Trophoblast cell (in vitro differentiated cells and primary cell): ENCODE measurements at regions not wholly inside any gene's neighbourhood (a gene's known extent, or its start where the extent isn't known, plus 50 kb on each side); places are given as distances from the start of the nearest gene placed in this dataset.

Source experiments
- DNase-seq, 2 donors: peaks; one replicate each; pipeline ENCODE4 v3.0.0-alpha.2; 2016
- H2AFZ ChIP-seq: 2 replicates; pipeline ENCODE4 v1.6.1; 2013; ENCODE audit warnings: low read length, moderate library complexity, mild to moderate bottlenecking; ENCODE audit not compliant: insufficient read depth, poor library complexity
- H2AK5ac ChIP-seq: 2 replicates; pipeline ENCODE4 v1.6.1; 2013; ENCODE audit warnings: mild to moderate bottlenecking, low read length
- H2BK120ac ChIP-seq: 2 replicates; pipeline ENCODE4 v1.6.1; 2013; ENCODE audit warnings: low read length, mild to moderate bottlenecking, moderate library complexity; ENCODE audit not compliant: insufficient read depth, poor library complexity
- H2BK12ac ChIP-seq: 2 replicates; pipeline ENCODE4 v1.6.1; 2013; ENCODE audit warnings: mild to moderate bottlenecking, low read length, moderate library complexity
- H2BK5ac ChIP-seq: 2 replicates; pipeline ENCODE4 v1.6.1; 2013; ENCODE audit warnings: low read length, low read depth, moderate library complexity, mild to moderate bottlenecking; ENCODE audit not compliant: poor library complexity
- H3K14ac ChIP-seq: 2 replicates; pipeline ENCODE4 v1.6.1; 2013; ENCODE audit warnings: mild to moderate bottlenecking, low read length
- H3K18ac ChIP-seq: 2 replicates; pipeline ENCODE4 v1.6.1; 2013; ENCODE audit warnings: mild to moderate bottlenecking, low read length
- H3K23ac ChIP-seq: 2 replicates; pipeline ENCODE4 v1.6.1; 2013; ENCODE audit warnings: low read length
- H3K27ac ChIP-seq: 2 replicates; pipeline ENCODE4 v1.5.1; 2013; ENCODE audit warnings: low read depth, mild to moderate bottlenecking, inconsistent platforms, low read length, moderate library complexity
- H3K27me3 ChIP-seq: 2 replicates; pipeline ENCODE4 v1.6.1; 2013; ENCODE audit warnings: inconsistent platforms, mild to moderate bottlenecking, low read length, moderate library complexity; ENCODE audit not compliant: insufficient read depth
- H3K36me3 ChIP-seq, 2 experiments: 1 replicate in 1 of 2; 2 replicates in 1 of 2; pipeline ENCODE4 v1.6.1; 2013; ENCODE audit warnings: low read length in 2 of 2, mild to moderate bottlenecking in 2 of 2, moderate library complexity in 1 of 2; ENCODE audit not compliant: insufficient read depth in 2 of 2, control insufficient read depth in 1 of 2
- H3K4ac ChIP-seq: 2 replicates; pipeline ENCODE4 v1.6.1; 2013; ENCODE audit warnings: low read depth, mild to moderate bottlenecking, low read length, moderate library complexity
- H3K4me1 ChIP-seq, 2 experiments: 1 replicate in 1 of 2; 2 replicates in 1 of 2; pipeline ENCODE4 v1.6.1; 2013; ENCODE audit warnings: low read length in 2 of 2, mild to moderate bottlenecking in 2 of 2, moderate library complexity in 1 of 2; ENCODE audit not compliant: insufficient read depth in 2 of 2, control insufficient read depth in 1 of 2
- H3K4me2 ChIP-seq: 2 replicates; pipeline ENCODE4 v1.6.1; 2013; ENCODE audit warnings: inconsistent platforms, mild to moderate bottlenecking, low read length, moderate library complexity
- H3K4me3 ChIP-seq: 2 replicates; pipeline ENCODE4 v1.5.1; 2013; ENCODE audit warnings: mild to moderate bottlenecking, low read depth, low read length, inconsistent platforms
- H3K79me1 ChIP-seq: one replicate; pipeline ENCODE4 v1.6.1; 2013; ENCODE audit warnings: low read length
- H3K79me2 ChIP-seq: 2 replicates; pipeline ENCODE4 v1.6.1; 2013; ENCODE audit warnings: low read length, mild to moderate bottlenecking; ENCODE audit not compliant: control insufficient read depth, insufficient read depth, poor library complexity
- H3K9ac ChIP-seq: 2 replicates; pipeline ENCODE4 v1.6.1; 2013; ENCODE audit warnings: mild to moderate bottlenecking, low read length
- H3K9me3 ChIP-seq: 2 replicates; pipeline ENCODE4 v1.6.1; 2013; ENCODE audit warnings: low read depth, mild to moderate bottlenecking, control low read depth, inconsistent platforms, low read length; ENCODE audit not compliant: insufficient read depth
- H4K12ac ChIP-seq: 2 replicates; pipeline ENCODE4 v1.6.1; 2013; ENCODE audit warnings: low read depth, mild to moderate bottlenecking, low read length, moderate library complexity
- H4K8ac ChIP-seq: 2 replicates; pipeline ENCODE4 v1.6.1; 2013; ENCODE audit warnings: low read depth, mild to moderate bottlenecking, low read length, moderate library complexity
- H4K91ac ChIP-seq: one replicate; pipeline ENCODE4 v1.6.1; 2013; ENCODE audit warnings: low read depth, mild to moderate bottlenecking, low read length, moderate library complexity
- WGBS: extraction: QIAGEN DNeasy Blood & Tissue Kit; methylation state at CpG from one replicate; pipeline ENCODE4 v1.1.7; 2013; ENCODE audit warnings: missing lambda C conversion rate; ENCODE audit not compliant: insufficient read length, insufficient coverage; ENCODE audit errors: extremely low coverage; 5-methylcytosine and 5-hydroxymethylcytosine counted together

DNA sequence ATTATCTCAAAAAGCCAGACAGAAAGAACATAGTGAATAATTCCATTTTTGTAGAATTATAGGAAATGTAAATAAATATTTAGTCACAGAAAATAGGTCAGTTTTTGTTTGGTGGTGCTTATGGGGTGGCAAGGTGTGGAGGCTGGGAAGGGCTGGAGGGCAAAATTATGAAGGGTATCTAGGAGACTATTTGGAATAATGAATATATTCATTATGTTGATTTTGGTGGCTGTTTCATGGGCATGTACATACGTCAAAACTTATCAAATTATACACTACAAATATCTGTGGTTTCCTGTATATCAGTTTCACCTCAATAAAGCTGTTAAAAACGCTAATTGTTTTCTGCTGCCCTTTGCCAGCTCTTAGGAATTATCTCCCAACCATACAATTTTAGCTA is 298.7 kb upstream of the GOLIM4 start:
- no peak for DNase-seq
- no peak overlapping the region for H3K23ac ChIP-seq
- no CpG with 5 or more reads among the region's 2 CpGs for WGBS
- H4K91ac ChIP-seq, result no peak overlapping the region
- no peak overlapping the region for H4K8ac ChIP-seq
- no peak overlapping the region for H3K4me2 ChIP-seq
- H2AK5ac ChIP-seq, result no peak overlapping the region
- H2AFZ ChIP-seq, result no peak overlapping the region
- no peak overlapping the region for H3K18ac ChIP-seq
- H2BK5ac ChIP-seq, result no peak overlapping the region
- H3K4ac ChIP-seq, result no peak overlapping the region
- no peak overlapping the region for H3K14ac ChIP-seq
- no peak overlapping the region for H2BK12ac ChIP-seq
- H3K36me3 ChIP-seq, result no peaks in the 10 kb centered on the region
- no peak overlapping the region for H2BK120ac ChIP-seq
- H3K79me2 ChIP-seq, result no peaks in the 10 kb centered on the region
- H3K9me3 ChIP-seq, result no peaks in the 10 kb centered on the region
- H3K4me1 ChIP-seq, result no peaks in the 10 kb centered on the region
- H4K12ac ChIP-seq, result no peak overlapping the region
- H3K27ac ChIP-seq, result no peak overlapping the region
- H3K79me1 ChIP-seq, result no peaks in the 10 kb centered on the region
- no peak overlapping the region for H3K9ac ChIP-seq
- no peak overlapping the region for H3K4me3 ChIP-seq
- H3K27me3 ChIP-seq, result no peaks in the 10 kb centered on the region

DNA sequence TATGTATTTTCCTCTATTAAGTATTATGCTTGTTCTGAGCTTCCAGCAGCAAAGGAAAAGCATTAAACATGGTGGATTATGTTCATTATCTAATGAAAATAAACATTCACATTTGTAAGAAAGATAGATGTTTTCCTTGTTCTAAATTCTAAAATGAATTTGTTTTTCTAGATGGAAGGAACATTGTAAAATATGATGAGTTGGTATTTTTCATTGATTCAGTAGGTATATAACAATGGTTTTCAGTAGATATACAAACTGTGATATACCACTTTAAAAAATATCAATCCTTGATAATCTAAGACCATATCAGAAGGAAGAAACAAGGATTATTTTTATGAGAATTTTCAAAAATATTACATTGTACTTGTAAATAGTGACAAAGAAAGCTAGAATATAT is 290.6 kb upstream of the GOLIM4 start:
- Histone ChIP-seq H3K79me1 (no peaks in the 10 kb centered on the region), H3K36me3 (no peaks in the 10 kb centered on the region), H2AFZ (no peak overlapping the region), H3K27ac (no peak overlapping the region), H3K4me1 (no peaks in the 10 kb centered on the region), H3K27me3 (no peaks in the 10 kb centered on the region), H4K8ac (no peak overlapping the region), H3K14ac (no peak overlapping the region), H3K23ac (no peak overlapping the region), H3K18ac (no peak overlapping the region), H2BK12ac (no peak overlapping the region), H4K12ac (no peak overlapping the region), H3K4me2 (no peak overlapping the region), H2BK120ac (no peak overlapping the region), H2AK5ac (no peak overlapping the region), H3K9ac (no peak overlapping the region), H3K4me3 (no peak overlapping the region), H4K91ac (no peak overlapping the region), H3K9me3 (no peaks in the 10 kb centered on the region), H3K79me2 (no peaks in the 10 kb centered on the region), H2BK5ac (no peak overlapping the region), H3K4ac (no peak overlapping the region)
- no peak for DNase-seq

DNA sequence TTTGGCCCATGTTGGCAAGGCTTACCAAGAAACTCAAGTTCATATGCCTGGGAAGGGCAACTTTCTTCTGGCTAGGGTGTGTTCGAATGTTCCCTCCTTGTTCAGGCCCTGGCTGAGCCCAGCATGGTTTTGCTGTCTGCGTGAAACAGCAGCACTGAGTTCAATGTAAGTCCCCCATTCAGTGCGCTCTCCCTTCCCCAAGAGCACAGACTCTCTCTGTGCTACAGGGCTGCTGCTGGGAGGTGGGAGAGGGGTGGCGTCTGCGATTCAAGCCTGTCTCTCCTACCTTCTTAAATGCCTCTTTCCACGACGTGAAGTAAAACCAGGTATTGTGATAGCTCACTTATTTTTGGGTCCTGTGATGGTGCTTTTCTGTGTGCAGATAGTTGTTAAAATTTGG is 289.3 kb upstream of the GOLIM4 start:
- H3K23ac ChIP-seq, result no peak overlapping the region
- H2BK5ac ChIP-seq, result no peak overlapping the region
- H3K36me3 ChIP-seq, result no peaks in the 10 kb centered on the region
- H3K4me2 ChIP-seq, result no peak overlapping the region
- no peaks in the 10 kb centered on the region for H3K4me1 ChIP-seq
- no peak overlapping the region for H4K91ac ChIP-seq
- no peak for DNase-seq
- no peak overlapping the region for H3K18ac ChIP-seq
- no peaks in the 10 kb centered on the region for H3K27me3 ChIP-seq
- H3K9me3 ChIP-seq, result no peaks in the 10 kb centered on the region
- H2AK5ac ChIP-seq, result no peak overlapping the region
- H2BK120ac ChIP-seq, result no peak overlapping the region
- H2BK12ac ChIP-seq, result no peak overlapping the region
- H3K79me1 ChIP-seq, result no peaks in the 10 kb centered on the region
- no CpG with 5 or more reads among the region's 7 CpGs for WGBS
- no peak overlapping the region for H2AFZ ChIP-seq
- no peak overlapping the region for H4K12ac ChIP-seq
- no peak overlapping the region for H3K27ac ChIP-seq
- H3K4me3 ChIP-seq, result no peak overlapping the region
- peak overlapping the region; percentile 38 for H4K8ac ChIP-seq
- no peaks in the 10 kb centered on the region for H3K79me2 ChIP-seq
- no peak overlapping the region for H3K9ac ChIP-seq
- no peak overlapping the region for H3K4ac ChIP-seq
- H3K14ac ChIP-seq, result no peak overlapping the region

- H2AFZ ChIP-seq, result no peak overlapping the region
- no peaks in the 10 kb centered on the region for H3K9me3 ChIP-seq
- no peak overlapping the region for H3K4me3 ChIP-seq
- H3K4ac ChIP-seq, result no peak overlapping the region
- no peak overlapping the region for H3K4me2 ChIP-seq
- WGBS, result no CpG with 5 or more reads among the region's 2 CpGs
- H4K12ac ChIP-seq, result no peak overlapping the region
- no peak overlapping the region for H3K14ac ChIP-seq
- H4K8ac ChIP-seq, result no peak overlapping the region
- H3K18ac ChIP-seq, result no peak overlapping the region
- no peaks in the 10 kb centered on the region for H3K79me2 ChIP-seq
- H3K36me3 ChIP-seq, result no peaks in the 10 kb centered on the region
- no peak overlapping the region for H2BK5ac ChIP-seq
- no peak for DNase-seq
- no peaks in the 10 kb centered on the region for H3K79me1 ChIP-seq
- H2BK12ac ChIP-seq, result no peak overlapping the region
- no peak overlapping the region for H2AK5ac ChIP-seq
- no peak overlapping the region for H4K91ac ChIP-seq
- no peak overlapping the region for H3K9ac ChIP-seq
- no peak overlapping the region for H3K23ac ChIP-seq
- H3K4me1 ChIP-seq, result no peaks in the 10 kb centered on the region
- H3K27ac ChIP-seq, result no peak overlapping the region
- no peaks in the 10 kb centered on the region for H3K27me3 ChIP-seq
- no peak overlapping the region for H2BK120ac ChIP-seq
Measured at GRCh38 chr3:168383573-168383972, 287.8 kb upstream of the GOLIM4 start.

- H4K12ac ChIP-seq, result no peak overlapping the region
- H3K4me1 ChIP-seq, result no peaks in the 10 kb centered on the region
- no peak overlapping the region for H3K23ac ChIP-seq
- H3K36me3 ChIP-seq, result no peaks in the 10 kb centered on the region
- no peak for DNase-seq
- no peak overlapping the region for H2BK5ac ChIP-seq
- no peak overlapping the region for H3K9ac ChIP-seq
- H3K79me2 ChIP-seq, result no peaks in the 10 kb centered on the region
- H3K9me3 ChIP-seq, result no peaks in the 10 kb centered on the region
- no peaks in the 10 kb centered on the region for H3K27me3 ChIP-seq
- no peak overlapping the region for H2BK12ac ChIP-seq
- no peaks in the 10 kb centered on the region for H3K79me1 ChIP-seq
- no peak overlapping the region for H4K8ac ChIP-seq
- no peak overlapping the region for H3K4me2 ChIP-seq
- no CpG with 5 or more reads among the region's 3 CpGs for WGBS
- H2AFZ ChIP-seq, result no peak overlapping the region
- H3K14ac ChIP-seq, result no peak overlapping the region
- no peak overlapping the region for H4K91ac ChIP-seq
- H2BK120ac ChIP-seq, result no peak overlapping the region
- no peak overlapping the region for H3K27ac ChIP-seq
- no peak overlapping the region for H3K18ac ChIP-seq
- no peak overlapping the region for H2AK5ac ChIP-seq
- H3K4ac ChIP-seq, result no peak overlapping the region
- no peak overlapping the region for H3K4me3 ChIP-seq
Measured at GRCh38 chr3:168371846-168372245, 276.1 kb upstream of the GOLIM4 start.
